SK-N-SH treated with all-trans-retinoic acid at 6 μM for 48 hours (cell line): ENCODE measurements at regions not wholly inside any gene's neighbourhood (a gene's known extent, or its start where the extent isn't known, plus 50 kb on each side); places are given as distances from the start of the nearest gene placed in this dataset.

Experiments used
- ATAC-seq: fragments of 200-7000 bp; cut with Tn5 transposase; 3 replicates; pipeline ENCODE4 v1.9.1; 2020; ENCODE audit warnings: mild to moderate bottlenecking, moderate library complexity
- ARNTL ChIP-seq: fragments of 450-650 bp; formaldehyde crosslinking; IDR thresholded peaks from 2 replicates; pipeline ENCODE4 v1.5.0; 2020; ENCODE audit warnings: low read depth, mild to moderate bottlenecking, moderate library complexity, borderline replicate concordance
- BACH2 ChIP-seq: fragments of 250-450 bp; sonication (Bioruptor Pico); IDR thresholded peaks from 2 replicates; pipeline ENCODE4 v1.9.0; 2021; ENCODE audit warnings: mild to moderate bottlenecking, borderline replicate concordance
- CSDC2 ChIP-seq: fragments of 250-450 bp; sonication (Bioruptor Pico); IDR thresholded peaks from 2 replicates; pipeline ENCODE4 v1.5.0; 2020; ENCODE audit warnings: mild to moderate bottlenecking, moderate library complexity
- CSRNP3 ChIP-seq: fragments of 250-450 bp; sonication (Bioruptor Pico); IDR thresholded peaks from 2 replicates; pipeline ENCODE4 v1.5.1; 2021; ENCODE audit warnings: mild to moderate bottlenecking, moderate library complexity
- GLIS3 ChIP-seq: fragments of 250-450 bp; sonication (Bioruptor Pico); IDR thresholded peaks from 2 replicates; pipeline ENCODE4 v1.5.0; 2020; ENCODE audit warnings: mild to moderate bottlenecking, moderate library complexity
- ISL1 ChIP-seq: fragments of 250-450 bp; sonication (Bioruptor Pico); IDR thresholded peaks from 2 replicates; pipeline ENCODE4 v2.1.2; 2022; ENCODE audit warnings: mild to moderate bottlenecking, moderate library complexity
- PATZ1 ChIP-seq: fragments of 250-450 bp; sonication (Bioruptor Pico); IDR thresholded peaks from 2 replicates; pipeline ENCODE4 v1.8.0; 2020; ENCODE audit warnings: mild to moderate bottlenecking, moderate library complexity, borderline replicate concordance
- POU6F1 ChIP-seq: fragments of 250-450 bp; sonication (Bioruptor Pico); IDR thresholded peaks from 2 replicates; pipeline ENCODE4 v1.8.0; 2021; ENCODE audit warnings: low read depth, mild to moderate bottlenecking, moderate library complexity, borderline replicate concordance
- PPARA ChIP-seq: fragments of 250-450 bp; sonication (Bioruptor Pico); IDR thresholded peaks from 2 replicates; pipeline ENCODE4 v1.5.0; 2020; ENCODE audit warnings: mild to moderate bottlenecking, borderline replicate concordance
- RARB ChIP-seq: fragments of 250-450 bp; sonication (Bioruptor Pico); IDR thresholded peaks from 2 replicates; pipeline ENCODE4 v1.8.0; 2021; ENCODE audit warnings: mild to moderate bottlenecking, moderate library complexity
- SNAI2 ChIP-seq: fragments of 250-450 bp; sonication (Bioruptor Pico); IDR thresholded peaks from 2 replicates; pipeline ENCODE4 v1.5.0; 2020; ENCODE audit warnings: mild to moderate bottlenecking, moderate library complexity
- TCF4 ChIP-seq: fragments of 250-450 bp; sonication (Bioruptor Pico); IDR thresholded peaks from 2 replicates; pipeline ENCODE4 v1.8.0; 2021; ENCODE audit warnings: mild to moderate bottlenecking, moderate library complexity, borderline replicate concordance
- TOX ChIP-seq: fragments of 250-450 bp; sonication (Bioruptor Pico); IDR thresholded peaks from 2 replicates; pipeline ENCODE4 v1.8.0; 2021; ENCODE audit warnings: mild to moderate bottlenecking, moderate library complexity, borderline replicate concordance
- TSHZ2 ChIP-seq: fragments of 250-450 bp; sonication (Bioruptor Pico); IDR thresholded peaks from 2 replicates; pipeline ENCODE4 v1.5.0; 2020; ENCODE audit warnings: mild to moderate bottlenecking, moderate library complexity
- ZC3H10 ChIP-seq: fragments of 250-450 bp; sonication (Bioruptor Pico); IDR thresholded peaks from 2 replicates; pipeline ENCODE4 v1.5.1; 2021; ENCODE audit warnings: mild to moderate bottlenecking, moderate library complexity
- ZFP3 ChIP-seq: fragments of 250-450 bp; sonication (Bioruptor Pico); IDR thresholded peaks from 2 replicates; pipeline ENCODE4 v1.5.0; 2020; ENCODE audit warnings: mild to moderate bottlenecking, moderate library complexity
- ZFP30 ChIP-seq: fragments of 450-650 bp; formaldehyde crosslinking; IDR thresholded peaks from 2 replicates; pipeline ENCODE4 v1.5.0; 2022; ENCODE audit warnings: mild to moderate bottlenecking, moderate library complexity
- ZNF565 ChIP-seq: fragments of 450-650 bp; formaldehyde crosslinking; conservative IDR thresholded peaks from 2 replicates; pipeline ENCODE4 v1.5.0; 2020; ENCODE audit warnings: low read depth, mild to moderate bottlenecking, moderate library complexity
- ZNF70 ChIP-seq: fragments of 450-650 bp; formaldehyde crosslinking; IDR thresholded peaks from 2 replicates; pipeline ENCODE4 v1.5.0; 2020; ENCODE audit warnings: mild to moderate bottlenecking, moderate library complexity
- ZNF8 ChIP-seq: fragments of 450-650 bp; formaldehyde crosslinking; IDR thresholded peaks from 2 replicates; pipeline ENCODE4 v1.5.0; 2020; ENCODE audit warnings: mild to moderate bottlenecking, moderate library complexity

- ATAC-seq, result peak; percentile 70
- TF ChIP-seq GLIS3 (CRISPR knock-in tag) (no peak), ZNF565 (no peak), BACH2 (no peak), ZC3H10 (CRISPR knock-in tag) (no peak), TOX (no peak), TCF4 (CRISPR knock-in tag) (no peak)
Observed at GRCh38 chr20:34165018-34165619, 53.1 kb upstream of the EIF2S2 start.

GRCh38 chr20:34171640-34172039 is 59.6 kb upstream of the EIF2S2 start:
- ATAC-seq, result peak; percentile 57; the same call in 1 of the 3 replicates
- TF ChIP-seq TOX (no peak), TSHZ2 (0 out of 2 replicates have a peak, but pooled peaks have one; percentile 38), ARNTL (CRISPR knock-in tag) (no peak), TCF4 (CRISPR knock-in tag) (peak; percentile 44; the same call in 1 of the 2 replicates), SNAI2 (CRISPR knock-in tag) (no peak)

- no peak for TF ChIP-seq RARB
- no peak for TF ChIP-seq ISL1 (CRISPR knock-in tag)
- TF ChIP-seq PATZ1 (CRISPR knock-in tag), result no peak
- TF ChIP-seq GLIS3 (CRISPR knock-in tag), result no peak
- no peak for TF ChIP-seq ZFP3 (CRISPR knock-in tag)
- no peak for TF ChIP-seq ZNF8
- TF ChIP-seq PPARA (CRISPR knock-in tag), result no peak
- TF ChIP-seq ZFP30 (CRISPR knock-in tag), result no peak
- no peak for TF ChIP-seq ARNTL (CRISPR knock-in tag)
- TF ChIP-seq POU6F1 (CRISPR knock-in tag), result no peak
- TF ChIP-seq TOX, result no peak
- no peak for ATAC-seq
Observed at GRCh38 chr20:34172926-34173325, 60.9 kb upstream of the EIF2S2 start.

GRCh38 chr20:34175079-34175478 is 63.0 kb upstream of the EIF2S2 start:
- TF ChIP-seq ZFP30 (CRISPR knock-in tag) (no peak), ISL1 (CRISPR knock-in tag) (no peak)

GRCh38 chr20:34175879-34176278 is 63.8 kb upstream of the EIF2S2 start:
- no peak for ATAC-seq

More at GRCh38 chr20:34175079-34175478, 63.0 kb upstream of the EIF2S2 start:
- no peak for ATAC-seq

More at GRCh38 chr20:34175879-34176278, 63.8 kb upstream of the EIF2S2 start:
- TF ChIP-seq CSDC2 (CRISPR knock-in tag) (no peak), BACH2 (no peak), ARNTL (CRISPR knock-in tag) (no peak), GLIS3 (CRISPR knock-in tag) (no peak), TCF4 (CRISPR knock-in tag) (no peak), ISL1 (CRISPR knock-in tag) (no peak), POU6F1 (CRISPR knock-in tag) (no peak), CSRNP3 (no peak), ZC3H10 (CRISPR knock-in tag) (no peak), ZFP3 (CRISPR knock-in tag) (no peak), ZNF70 (CRISPR knock-in tag) (no peak), ZNF8 (no peak), TOX (no peak)
